Suprapubic skin (tissue), 3 donors: ENCODE measurements at regions not wholly inside any gene's neighbourhood (a gene's known extent, or its start where the extent isn't known, plus 50 kb on each side); places are given as distances from the start of the nearest gene placed in this dataset.

Source experiments
- CTCF ChIP-seq, 2 donors: fragments of 200-600 bp in 1 of 2; fragments of 450-650 bp in 1 of 2; sonication (generic) in 1 of 2; IDR thresholded peaks; one replicate each; pipeline ENCODE4 v1.5.1; 2016 to 2019; ENCODE audit warnings: antibody characterized with exemption in 2 of 2, mild to moderate bottlenecking in 1 of 2, moderate library complexity in 1 of 2
- POLR2A ChIP-seq, 2 donors: fragments of 450-650 bp; IDR thresholded peaks; one replicate each; pipeline ENCODE4 v1.6.1; 2017; ENCODE audit warnings: antibody characterized with exemption in 2 of 2, mild to moderate bottlenecking in 2 of 2, moderate library complexity in 2 of 2

- no peak for TF ChIP-seq POLR2A (IDR thresholded peaks at IDR 0.05)
- no peak for TF ChIP-seq CTCF (IDR thresholded peaks at IDR 0.05)
Measured at GRCh38 chr7:52609511-52609910, 425.9 kb upstream of the POM121L12 start.
